K562 (cell line): ENCODE measurements at regions not wholly inside any gene's neighbourhood (a gene's known extent, or its start where the extent isn't known, plus 50 kb on each side); places are given as distances from the start of the nearest gene placed in this dataset.

Experiments used
- ATAC-seq: fragments of 200-7000 bp; cut with Tn5 transposase; 3 replicates; pipeline ENCODE4 v1.9.1; 2020; ENCODE audit warnings: moderate library complexity
- BruUV-seq: library from RNA; stranded (reverse); fragments of 400-500 nt; replicated peaks from 2 replicates; lab custom pipeline; 2021; lab: Mats Ljungman, UMichigan
- CTCF ChIA-PET: fragments of 300-600 bp; formaldehyde crosslinking; extraction: SDS; loops from one replicate; lab custom pipeline; 2021; ENCODE audit warnings: low intra/inter-chr PET ratio; lab: Yijun Ruan, JAX
- POLR2A ChIA-PET: fragments of 300-600, 350-650 bp; sonication (Branson Sonifier 250); formaldehyde crosslinking; extraction: SDS; loops from one replicate; lab custom pipeline; 2021; ENCODE audit warnings: antibody characterized with exemption, inconsistent platforms; lab: Yijun Ruan, JAX
- DNase-seq, 4 experiments: peaks; one replicate each; pipeline versions ENCODE4 v3.0.0 to v3.0.0-alpha.2; 2011 to 2018; ENCODE audit warnings: low spot score in 3 of 4, mixed read lengths in 3 of 4; ENCODE audit errors: extremely low read depth in 1 of 4
- FAIRE-seq: peaks from 2 replicates; lab custom pipeline; 2011; peaks lifted over from hg19 to GRCh38; lab: Jason Lieb, UNC
- H2AFZ ChIP-seq: 2 replicates; pipeline ENCODE4 v1.6.0; 2011; ENCODE audit warnings: low read depth, low read length, control low read depth, inconsistent platforms
- H3K27ac ChIP-seq: fragments of 200-600 bp; 3 replicates; pipeline ENCODE4 v1.8.0; 2011; ENCODE audit warnings: low read depth, mild to moderate bottlenecking, control low read depth, inconsistent platforms, low read length, moderate library complexity, mixed read lengths; ENCODE audit errors: extremely low read depth
- H3K27me3 ChIP-seq, 2 experiments: fragments of 300-600 bp in 1 of 2; 2 replicates in 1 of 2; 3 replicates in 1 of 2; pipeline versions ENCODE4 v1.6.0 to v1.8.0; 2011; ENCODE audit warnings: inconsistent platforms in 2 of 2, low read length in 2 of 2, mild to moderate bottlenecking in 1 of 2, mixed read lengths in 1 of 2, moderate library complexity in 1 of 2; ENCODE audit not compliant: control insufficient read depth in 2 of 2, insufficient read depth in 2 of 2
- H3K36me3 ChIP-seq: fragments of 300-600 bp; 3 replicates; pipeline ENCODE4 v1.8.0; 2011; ENCODE audit warnings: mild to moderate bottlenecking, low read length, inconsistent platforms; ENCODE audit not compliant: control insufficient read depth, insufficient read depth
- H3K4me1 ChIP-seq, 2 experiments: fragments of 200-600 bp in 1 of 2; replicated peaks in 1 of 2; 2 replicates in 1 of 2; 3 replicates in 1 of 2; pipeline versions ENCODE4 v1.5.1 to v1.8.0; 2011; ENCODE audit warnings: inconsistent platforms in 2 of 2, low read length in 2 of 2, mild to moderate bottlenecking in 1 of 2, mixed read lengths in 1 of 2, moderate library complexity in 1 of 2; ENCODE audit not compliant: control insufficient read depth in 2 of 2, insufficient read depth in 2 of 2
- H3K4me2 ChIP-seq: 2 replicates; pipeline ENCODE4 v1.6.1; 2011; ENCODE audit warnings: low read length, control low read depth, inconsistent platforms, mixed read lengths; ENCODE audit not compliant: insufficient read depth
- H3K4me3 ChIP-seq: fragments of 200-600 bp; sonication (generic), shearing (Covaris generic); 2 replicates; pipeline ENCODE4 v1.5.1; 2016; ENCODE audit warnings: control low read depth, inconsistent platforms
- H3K79me2 ChIP-seq: fragments of 200-600 bp; 3 replicates; pipeline ENCODE4 v1.8.0; 2011; ENCODE audit warnings: low read length, inconsistent platforms; ENCODE audit not compliant: control insufficient read depth, insufficient read depth
- H3K9ac ChIP-seq, 2 experiments: 2 replicates each; pipeline versions ENCODE4 v1.6.0 to v1.6.1; 2011; ENCODE audit warnings: low read depth in 2 of 2, low read length in 2 of 2, control low read depth in 1 of 2, inconsistent platforms in 1 of 2, mild to moderate bottlenecking in 1 of 2, mixed read lengths in 1 of 2; ENCODE audit not compliant: insufficient read depth in 1 of 2
- H3K9me1 ChIP-seq: one replicate; pipeline ENCODE4 v1.6.0; 2011; ENCODE audit warnings: inconsistent platforms, mild to moderate bottlenecking, low read length, moderate library complexity; ENCODE audit not compliant: control insufficient read depth, insufficient read depth
- H3K9me3 ChIP-seq: replicated peaks from 2 replicates; pipeline ENCODE4 v1.5.1; 2011; ENCODE audit warnings: low read depth, low read length, inconsistent platforms; ENCODE audit not compliant: control insufficient read depth, insufficient read depth
- H4K20me1 ChIP-seq: replicated peaks from 2 replicates; pipeline ENCODE4 v1.6.1; 2011; ENCODE audit warnings: low read length, inconsistent platforms, mixed read lengths; ENCODE audit not compliant: control insufficient read depth, insufficient read depth
- CHCHD3 ChIP-seq: fragments of 250-450 bp; sonication (Bioruptor Pico); IDR thresholded peaks from 2 replicates; pipeline ENCODE4 v2.1.2; 2022; ENCODE audit warnings: mild to moderate bottlenecking
- DMBX1 ChIP-seq: fragments of 250-450 bp; sonication (Bioruptor Pico); IDR thresholded peaks from 2 replicates; pipeline ENCODE4 v1.8.0; 2022; ENCODE audit warnings: inconsistent platforms, mild to moderate bottlenecking, moderate library complexity, borderline replicate concordance
- KDM5B ChIP-seq: fragments of 200-600 bp; sonication (generic); IDR thresholded peaks from 2 replicates; pipeline ENCODE4 v1.6.1; 2012; ENCODE audit warnings: low read depth, mild to moderate bottlenecking, moderate library complexity, low read length, control low read depth, inconsistent platforms; ENCODE audit not compliant: insufficient replicate concordance
- KLF10 ChIP-seq: fragments of 250-450 bp; sonication (Bioruptor Pico); IDR thresholded peaks from 2 replicates; pipeline ENCODE4 v1.6.1; 2021; ENCODE audit warnings: matching md5 sums
- NCOA2 ChIP-seq, 2 experiments: fragments of 450-650 bp; IDR thresholded peaks; 2 replicates each; pipeline ENCODE4 v1.6.1; 2018; ENCODE audit warnings: mild to moderate bottlenecking in 2 of 2, moderate library complexity in 1 of 2; ENCODE audit not compliant: partially characterized antibody in 2 of 2
- PCBP2 ChIP-seq: fragments of 200-400 bp; formaldehyde crosslinking; IDR thresholded peaks from 2 replicates; pipeline ENCODE4 v1.6.1; 2018; ENCODE audit warnings: low read length, low read depth, mild to moderate bottlenecking, moderate library complexity; ENCODE audit not compliant: poor library complexity, severe bottlenecking
- SOX6 ChIP-seq: fragments of 450-650 bp; IDR thresholded peaks from 2 replicates; pipeline ENCODE4 v1.6.1; 2014; ENCODE audit warnings: mild to moderate bottlenecking
- ZBTB34 ChIP-seq: fragments of 250-450 bp; sonication (Bioruptor Pico); IDR thresholded peaks from 2 replicates; pipeline ENCODE4 v1.8.0; 2021; ENCODE audit warnings: mild to moderate bottlenecking, moderate library complexity
- ZSCAN32 ChIP-seq: fragments of 450-650 bp; formaldehyde crosslinking; IDR thresholded peaks from 2 replicates; pipeline ENCODE4 v1.4.0; 2020; ENCODE audit warnings: mild to moderate bottlenecking, moderate library complexity
- WGBS: fragments of 100-300 bp; shearing (Covaris generic); methylation state at CpG from one replicate; pipeline ENCODE4 v1.1.6; 2016; ENCODE audit warnings: low coverage, mixed read lengths; ENCODE audit not compliant: insufficient coverage; ENCODE audit errors: missing lambda C conversion rate; 5-methylcytosine and 5-hydroxymethylcytosine counted together
- in situ Hi-C: fragments of 300-500 bp; cut with MboI; formaldehyde crosslinking; loops from 4 replicates; pipeline ENCODE4 v1.15.0; 2018; ENCODE audit warnings: inconsistent platforms, mixed read lengths
- intact Hi-C: fragments of 100-400 bp; cut with micrococcal nuclease; formaldehyde crosslinking; loops from 2 replicates; pipeline ENCODE4 v1.14.2; 2022

- CTCF ChIA-PET = no interaction called here
- no peaks in the 10 kb centered on the region for H3K9me3 ChIP-seq
- H3K36me3 ChIP-seq = peaks cover 44% of the 10 kb centered on the region; the same call in 2 of the 3 replicates
- H3K4me2 ChIP-seq = no peak overlapping the region
- no peaks in the 10 kb centered on the region for H4K20me1 ChIP-seq
- no peak overlapping the region for H3K27ac ChIP-seq
- ATAC-seq (no peak), DNase-seq (no peak), FAIRE-seq (no peak)
- in situ Hi-C loops = no loop called here
- no peaks in the 10 kb centered on the region for H3K27me3 ChIP-seq
- no peak overlapping the region for H3K9ac ChIP-seq
- no peak overlapping the region for H2AFZ ChIP-seq
- no peak overlapping the region for H3K4me3 ChIP-seq
- POLR2A ChIA-PET = no interaction called here
- H3K4me1 ChIP-seq = no peaks in the 10 kb centered on the region
- no TSS peak for BruUV-seq
- H3K9me1 ChIP-seq = no peaks in the 10 kb centered on the region
- peaks cover 78% of the 10 kb centered on the region for H3K79me2 ChIP-seq
- intact Hi-C loops = no loop called here
- WGBS = 75% methylated on average over 3 of the region's 3 CpGs
- TF ChIP-seq ZBTB34 (CRISPR knock-in tag) (no peak), KDM5B (no peak), CHCHD3 (CRISPR knock-in tag) (no peak), KLF10 (CRISPR knock-in tag) (no peak), SOX6 (no peak)
Measured at GRCh38 chr4:126637706-126638105, 995.1 kb upstream of the INTU start.

GRCh38 chr4:126647320-126647719 lies 985.4 kb upstream of the INTU start:
- FAIRE-seq = no peak
- no TSS peak for BruUV-seq
- CTCF ChIA-PET = no interaction called here
- TF ChIP-seq ZSCAN32 (CRISPR knock-in tag) (no peak), DMBX1 (CRISPR knock-in tag) (no peak), PCBP2 (no peak), NCOA2 (IDR thresholded peaks at IDR 0.05; ENCODE audit: partially characterized antibody in 2 of 2) (no peak)

More at GRCh38 chr4:126647320-126647719, 985.4 kb upstream of the INTU start:
- no peak overlapping the region for H3K9ac ChIP-seq
- WGBS = 54% methylated on average over 3 of the region's 3 CpGs
- H3K27me3 ChIP-seq = no peaks in the 10 kb centered on the region
- H3K27ac ChIP-seq = peak overlapping the region; percentile 41; the same call in 1 of the 3 replicates
- no peaks in the 10 kb centered on the region for H4K20me1 ChIP-seq
- H2AFZ ChIP-seq = no peak overlapping the region
- peaks cover 46% of the 10 kb centered on the region; the same call in 2 of the 3 replicates for H3K36me3 ChIP-seq
- in situ Hi-C loops = no loop called here
- peak; percentile 78 for ATAC-seq
- H3K4me2 ChIP-seq = no peak overlapping the region
- no peaks in the 10 kb centered on the region; a peak in 2 of 5 replicates for H3K4me1 ChIP-seq
- peak in 1 of 4 experiments; percentile 47 for DNase-seq
- H3K79me2 ChIP-seq = peaks cover 77% of the 10 kb centered on the region
- H3K4me3 ChIP-seq = no peak overlapping the region
- intact Hi-C loops = no loop called here
- H3K9me1 ChIP-seq = no peaks in the 10 kb centered on the region
- no peaks in the 10 kb centered on the region for H3K9me3 ChIP-seq
- POLR2A ChIA-PET = no interaction called here
